Keratinocyte (primary cell): ENCODE measurements at regions not wholly inside any gene's neighbourhood (a gene's known extent, or its start where the extent isn't known, plus 50 kb on each side); places are given as distances from the start of the nearest gene placed in this dataset.
"Not testable (repeated sequence)": the region's sequence is repeated elsewhere in the genome, so short reads cannot be mapped to it uniquely, and the experiment has no call there.

Experiments used
- DNase-seq: peaks from one replicate; pipeline ENCODE4 v3.0.0-alpha.2; 2011; ENCODE audit warnings: low read depth, missing footprints, low spot score
- FAIRE-seq: peaks from 2 replicates; lab custom pipeline; 2011; peaks lifted over from hg19 to GRCh38; lab: Jason Lieb, UNC
- H2AFZ ChIP-seq: 2 replicates; pipeline ENCODE4 v1.6.0; 2012; ENCODE audit warnings: low read length, control low read depth, inconsistent platforms; ENCODE audit not compliant: control insufficient read depth
- H3K27ac ChIP-seq: 2 replicates; pipeline ENCODE4 v1.5.1; 2011; ENCODE audit warnings: low read length; ENCODE audit not compliant: control insufficient read depth, insufficient read depth
- H3K27me3 ChIP-seq: 3 replicates; pipeline ENCODE4 v1.6.0; 2011; ENCODE audit warnings: low read length; ENCODE audit not compliant: control insufficient read depth, insufficient read depth; ENCODE audit errors: extremely low read depth
- H3K36me3 ChIP-seq, 2 experiments: 2 replicates in 1 of 2; 3 replicates in 1 of 2; pipeline ENCODE4 v1.5.1; 2011; ENCODE audit warnings: low read length in 2 of 2, mild to moderate bottlenecking in 1 of 2; ENCODE audit not compliant: control insufficient read depth in 2 of 2, insufficient read depth in 2 of 2; ENCODE audit errors: extremely low read depth in 1 of 2
- H3K4me1 ChIP-seq: 3 replicates; pipeline ENCODE4 v1.5.1; 2011; ENCODE audit warnings: low read length; ENCODE audit not compliant: control insufficient read depth, insufficient read depth; ENCODE audit errors: extremely low read depth
- H3K4me2 ChIP-seq: 3 replicates; pipeline ENCODE4 v1.6.0; 2011; ENCODE audit warnings: low read depth, low read length; ENCODE audit not compliant: control insufficient read depth, insufficient read depth; ENCODE audit errors: extremely low read depth
- H3K4me3 ChIP-seq, 3 experiments: fragments of 200-600 bp in 1 of 3; sonication (generic) in 1 of 3; 2 replicates in 2 of 3; 3 replicates in 1 of 3; pipeline ENCODE4 v1.5.1; 2011 to 2016; ENCODE audit warnings: low read length in 3 of 3, mild to moderate bottlenecking in 3 of 3, control low read depth in 2 of 3, inconsistent platforms in 1 of 3, low read depth in 1 of 3, mixed read lengths in 1 of 3, mixed run types in 1 of 3, moderate library complexity in 1 of 3; ENCODE audit not compliant: control insufficient read depth in 2 of 3, insufficient read depth in 2 of 3; ENCODE audit errors: extremely low read depth in 1 of 3
- H3K79me2 ChIP-seq: 2 replicates; pipeline ENCODE4 v1.6.0; 2012; ENCODE audit warnings: low read length; ENCODE audit not compliant: control insufficient read depth, insufficient read depth
- H3K9ac ChIP-seq: 3 replicates; pipeline ENCODE4 v1.6.0; 2011; ENCODE audit warnings: low read length; ENCODE audit not compliant: control insufficient read depth, insufficient read depth; ENCODE audit errors: extremely low read depth
- H3K9me1 ChIP-seq: 3 replicates; pipeline ENCODE4 v1.6.0; 2011; ENCODE audit warnings: low read length; ENCODE audit not compliant: control insufficient read depth, insufficient read depth; ENCODE audit errors: extremely low read depth
- H3K9me3 ChIP-seq: 2 replicates; pipeline ENCODE4 v1.5.1; 2012; ENCODE audit warnings: low read depth, low read length; ENCODE audit not compliant: control insufficient read depth
- H4K20me1 ChIP-seq: 3 replicates; pipeline ENCODE4 v1.6.0; 2011; ENCODE audit warnings: low read length; ENCODE audit not compliant: control insufficient read depth, insufficient read depth; ENCODE audit errors: extremely low read depth
- CTCF ChIP-seq, 3 experiments: IDR thresholded peaks in 1 of 3; conservative IDR thresholded peaks in 1 of 3; optimal IDR thresholded peaks in 1 of 3; 2 replicates in 2 of 3; 3 replicates in 1 of 3; pipeline versions ENCODE3 to v1.5.1; 2011; ENCODE audit warnings: low read length in 3 of 3, mild to moderate bottlenecking in 3 of 3, moderate library complexity in 2 of 3, control low read depth in 1 of 3, inconsistent platforms in 1 of 3; ENCODE audit not compliant: insufficient read depth in 2 of 3; ENCODE audit errors: extremely low read depth in 1 of 3
- EZH2 ChIP-seq: IDR thresholded peaks from one replicate; pipeline ENCODE4 v1.6.1; 2012; ENCODE audit warnings: inconsistent platforms, mild to moderate bottlenecking, low read length, moderate library complexity
- dilution Hi-C: fragments of 300-500 bp; cut with MboI; formaldehyde crosslinking; loops from one replicate; pipeline ENCODE4 v1.7.0; 2020; ENCODE audit warnings: low sequenced_read_pairs; ENCODE audit not compliant: extremely low pct_ligation_motif_present

GRCh38 chr21:35559128-35559828 lies 501.0 kb downstream of the SETD4 start:
- H4K20me1 ChIP-seq = no peaks in the 10 kb centered on the region
- DNase-seq (no peak), FAIRE-seq (no peak)
- peaks cover 6% of the 10 kb centered on the region for H3K27me3 ChIP-seq
- no peak overlapping the region for H3K9ac ChIP-seq
- H2AFZ ChIP-seq = no peak overlapping the region
- H3K4me1 ChIP-seq = no peaks in the 10 kb centered on the region
- H3K4me3 ChIP-seq = no peak overlapping the region
- no peaks in the 10 kb centered on the region for H3K9me3 ChIP-seq
- no peaks in the 10 kb centered on the region for H3K79me2 ChIP-seq
- H3K27ac ChIP-seq = no peak overlapping the region
- H3K36me3 ChIP-seq = no peaks in the 10 kb centered on the region
- no peaks in the 10 kb centered on the region for H3K9me1 ChIP-seq
- dilution Hi-C loops = no loop called here
- no peak overlapping the region for H3K4me2 ChIP-seq
- TF ChIP-seq CTCF (optimal IDR thresholded peaks at IDR 0.05 in 1 of 3, IDR thresholded peaks at IDR 0.05 in 1 of 3, conservative IDR thresholded peaks at IDR 0.05 in 1 of 3; ENCODE audit: extremely low read depth in 1 of 3, insufficient read depth in 2 of 3, low read length in 3 of 3) (no peak), EZH2 (no peak)

- FAIRE-seq = no peak
These were observed 503.8 kb downstream of the SETD4 start for GRCh38 chr21:35556536-35556935.

DNA sequence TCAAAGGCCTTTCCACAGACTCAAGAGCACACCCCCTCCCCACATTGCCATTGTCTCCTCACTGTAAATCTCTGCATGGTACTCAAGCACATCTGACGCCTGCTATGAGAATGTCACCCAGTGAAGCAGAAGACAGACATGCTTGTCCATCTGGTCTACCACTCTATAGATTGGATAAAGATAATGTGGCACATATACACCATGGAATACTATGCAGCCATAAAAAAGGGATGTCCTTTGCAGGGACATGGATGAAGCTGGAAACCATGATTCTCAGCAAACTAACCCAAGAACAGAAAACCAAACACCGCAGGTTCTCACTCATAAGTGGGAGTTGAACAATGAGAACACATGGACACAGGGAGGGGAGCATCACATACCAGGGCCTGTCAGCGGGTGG lies 503.4 kb upstream of the RUNX1 start:
- H3K4me1 ChIP-seq, H3K79me2 ChIP-seq, H3K4me3 ChIP-seq, H4K20me1 ChIP-seq, H3K9me3 ChIP-seq, FAIRE-seq, DNase-seq, H3K9me1 ChIP-seq, H3K9ac ChIP-seq, H3K27me3 ChIP-seq, H2AFZ ChIP-seq, H3K27ac ChIP-seq, H3K4me2 ChIP-seq, dilution Hi-C loops, H3K36me3 ChIP-seq: not testable (repeated sequence)

More at GRCh38 chr21:35556536-35556935, 503.8 kb downstream of the SETD4 start:
- Histone ChIP-seq H3K27ac (no peak overlapping the region), H3K9me3 (no peaks in the 10 kb centered on the region), H3K9ac (no peak overlapping the region), H3K36me3 (no peaks in the 10 kb centered on the region), H3K4me2 (no peak overlapping the region), H3K4me1 (no peaks in the 10 kb centered on the region), H3K4me3 (no peak overlapping the region), H3K79me2 (no peaks in the 10 kb centered on the region), H3K9me1 (no peaks in the 10 kb centered on the region), H3K27me3 (no peaks in the 10 kb centered on the region), H4K20me1 (no peaks in the 10 kb centered on the region), H2AFZ (no peak overlapping the region)
- dilution Hi-C loops = no loop called here
- no peak for TF ChIP-seq CTCF (optimal IDR thresholded peaks at IDR 0.05 in 1 of 3, IDR thresholded peaks at IDR 0.05 in 1 of 3, conservative IDR thresholded peaks at IDR 0.05 in 1 of 3; ENCODE audit: extremely low read depth in 1 of 3, insufficient read depth in 2 of 3, low read length in 3 of 3)
- TF ChIP-seq EZH2 = no peak
- no peak for DNase-seq
